ENCODE measurements at regions not wholly inside any gene's neighbourhood (a gene's known extent, or its start where the extent isn't known, plus 50 kb on each side); places are given as distances from the start of the nearest gene placed in this dataset.

DNA sequence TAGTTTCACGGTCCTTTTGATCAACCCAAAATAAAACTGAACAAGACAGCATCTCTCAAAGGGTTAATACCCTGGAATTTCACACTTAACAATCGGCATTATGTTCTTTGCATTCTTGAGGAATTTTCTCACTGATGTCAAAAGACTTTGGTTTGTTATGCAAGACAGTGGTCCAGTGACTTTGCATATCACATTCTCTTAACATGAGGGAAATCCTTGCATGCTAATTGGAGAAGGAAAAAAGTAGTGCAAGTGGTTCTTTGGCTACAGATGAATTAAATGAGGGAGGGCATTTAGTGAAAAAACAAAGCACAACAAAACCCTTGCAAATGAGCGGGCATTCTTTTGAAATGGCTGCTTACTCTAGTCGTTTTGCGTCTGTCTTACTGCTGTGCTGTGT, 105.1 kb upstream of the LIMCH1 start:
- TF ChIP-seq, protein P1, sequence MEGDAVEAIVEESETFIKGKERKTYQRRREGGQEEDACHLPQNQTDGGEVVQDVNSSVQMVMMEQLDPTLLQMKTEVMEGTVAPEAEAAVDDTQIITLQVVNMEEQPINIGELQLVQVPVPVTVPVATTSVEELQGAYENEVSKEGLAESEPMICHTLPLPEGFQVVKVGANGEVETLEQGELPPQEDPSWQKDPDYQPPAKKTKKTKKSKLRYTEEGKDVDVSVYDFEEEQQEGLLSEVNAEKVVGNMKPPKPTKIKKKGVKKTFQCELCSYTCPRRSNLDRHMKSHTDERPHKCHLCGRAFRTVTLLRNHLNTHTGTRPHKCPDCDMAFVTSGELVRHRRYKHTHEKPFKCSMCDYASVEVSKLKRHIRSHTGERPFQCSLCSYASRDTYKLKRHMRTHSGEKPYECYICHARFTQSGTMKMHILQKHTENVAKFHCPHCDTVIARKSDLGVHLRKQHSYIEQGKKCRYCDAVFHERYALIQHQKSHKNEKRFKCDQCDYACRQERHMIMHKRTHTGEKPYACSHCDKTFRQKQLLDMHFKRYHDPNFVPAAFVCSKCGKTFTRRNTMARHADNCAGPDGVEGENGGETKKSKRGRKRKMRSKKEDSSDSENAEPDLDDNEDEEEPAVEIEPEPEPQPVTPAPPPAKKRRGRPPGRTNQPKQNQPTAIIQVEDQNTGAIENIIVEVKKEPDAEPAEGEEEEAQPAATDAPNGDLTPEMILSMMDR (IDR thresholded peaks at IDR 0.05) = no peak
- no peak for TF ChIP-seq POLR2AphosphoS5 (IDR thresholded peaks at IDR 0.05)

Data from sigmoid colon (tissue), 4 donors.